Vagina (tissue), 2 donors: ENCODE measurements at regions not wholly inside any gene's neighbourhood (a gene's known extent, or its start where the extent isn't known, plus 50 kb on each side); places are given as distances from the start of the nearest gene placed in this dataset.

Source experiments
- CTCF ChIP-seq, 3 experiments: fragments of 450-650 bp in 2 of 3; fragments of 200-600 bp in 1 of 3; sonication (generic) in 1 of 3; IDR thresholded peaks; one replicate each; pipeline ENCODE4 v1.5.1; 2017 to 2019; ENCODE audit warnings: antibody characterized with exemption in 3 of 3, mild to moderate bottlenecking in 2 of 3, moderate library complexity in 2 of 3
- POLR2A ChIP-seq, 2 donors: fragments of 450-650 bp; IDR thresholded peaks; one replicate each; pipeline ENCODE4 v1.6.1; 2017; ENCODE audit warnings: antibody characterized with exemption in 2 of 2, mild to moderate bottlenecking in 2 of 2, moderate library complexity in 2 of 2

GRCh38 chr1:71273334-71273733 is 192.5 kb upstream of the ZRANB2 start:
- TF ChIP-seq CTCF (IDR thresholded peaks at IDR 0.05) (no peak), POLR2A (IDR thresholded peaks at IDR 0.05) (no peak)
